HL-60 (cell line): ENCODE measurements at regions not wholly inside any gene's neighbourhood (a gene's known extent, or its start where the extent isn't known, plus 50 kb on each side); places are given as distances from the start of the nearest gene placed in this dataset.

Source experiments
- DNase-seq, 2 experiments: peaks; one replicate each; pipeline ENCODE4 v3.0.0-alpha.2; 2010 to 2020; ENCODE audit warnings: low read depth in 1 of 2, low spot score in 1 of 2
- H3K27ac ChIP-seq: fragments of 250-450 bp; sonication (Bioruptor Pico); replicated peaks from 2 replicates; pipeline ENCODE4 v1.5.1; 2020; ENCODE audit warnings: mild to moderate bottlenecking, moderate library complexity
- H3K27me3 ChIP-seq: fragments of 250-450 bp; sonication (Bioruptor Pico); 2 replicates; pipeline ENCODE4 v1.5.1; 2021; ENCODE audit warnings: mild to moderate bottlenecking, moderate library complexity; ENCODE audit not compliant: insufficient read depth, poor library complexity, severe bottlenecking
- H3K4me3 ChIP-seq: replicated peaks from 2 replicates; pipeline ENCODE4 v1.5.1; 2011; ENCODE audit warnings: mild to moderate bottlenecking, control low read depth, low read length; ENCODE audit not compliant: insufficient read depth
- GABPA ChIP-seq: IDR thresholded peaks from 2 replicates; pipeline ENCODE4 v1.6.1; 2012; ENCODE audit warnings: low read depth
- POLR2AphosphoS5 ChIP-seq: IDR thresholded peaks from 2 replicates; pipeline ENCODE4 v1.6.1; 2012; ENCODE audit warnings: low read depth
- REST ChIP-seq: IDR thresholded peaks from 2 replicates; pipeline ENCODE4 v1.6.1; 2012; ENCODE audit warnings: low read depth; ENCODE audit not compliant: insufficient replicate concordance
- SPI1 ChIP-seq: IDR thresholded peaks from 2 replicates; pipeline ENCODE4 v1.6.1; 2012; ENCODE audit warnings: low read depth, mild to moderate bottlenecking, borderline replicate concordance
- TF ChIP-seq, protein P1 (sequence below): IDR thresholded peaks from one replicate; pipeline ENCODE4 v1.5.1; 2011; ENCODE audit warnings: low read length, control low read depth, inconsistent platforms; ENCODE audit not compliant: insufficient read depth

- Histone ChIP-seq H3K4me3 (no peak overlapping the region), H3K27ac (no peak overlapping the region), H3K27me3 (no peaks in the 10 kb centered on the region)
- TF ChIP-seq POLR2AphosphoS5 (no peak), SPI1 (no peak), GABPA (no peak), REST (no peak)
- TF ChIP-seq, protein P1, sequence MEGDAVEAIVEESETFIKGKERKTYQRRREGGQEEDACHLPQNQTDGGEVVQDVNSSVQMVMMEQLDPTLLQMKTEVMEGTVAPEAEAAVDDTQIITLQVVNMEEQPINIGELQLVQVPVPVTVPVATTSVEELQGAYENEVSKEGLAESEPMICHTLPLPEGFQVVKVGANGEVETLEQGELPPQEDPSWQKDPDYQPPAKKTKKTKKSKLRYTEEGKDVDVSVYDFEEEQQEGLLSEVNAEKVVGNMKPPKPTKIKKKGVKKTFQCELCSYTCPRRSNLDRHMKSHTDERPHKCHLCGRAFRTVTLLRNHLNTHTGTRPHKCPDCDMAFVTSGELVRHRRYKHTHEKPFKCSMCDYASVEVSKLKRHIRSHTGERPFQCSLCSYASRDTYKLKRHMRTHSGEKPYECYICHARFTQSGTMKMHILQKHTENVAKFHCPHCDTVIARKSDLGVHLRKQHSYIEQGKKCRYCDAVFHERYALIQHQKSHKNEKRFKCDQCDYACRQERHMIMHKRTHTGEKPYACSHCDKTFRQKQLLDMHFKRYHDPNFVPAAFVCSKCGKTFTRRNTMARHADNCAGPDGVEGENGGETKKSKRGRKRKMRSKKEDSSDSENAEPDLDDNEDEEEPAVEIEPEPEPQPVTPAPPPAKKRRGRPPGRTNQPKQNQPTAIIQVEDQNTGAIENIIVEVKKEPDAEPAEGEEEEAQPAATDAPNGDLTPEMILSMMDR = no peak
- no peak for DNase-seq
Measured at GRCh38 chr1:188706742-188707141, 1770.9 kb downstream of the BRINP3 start.

DNA sequence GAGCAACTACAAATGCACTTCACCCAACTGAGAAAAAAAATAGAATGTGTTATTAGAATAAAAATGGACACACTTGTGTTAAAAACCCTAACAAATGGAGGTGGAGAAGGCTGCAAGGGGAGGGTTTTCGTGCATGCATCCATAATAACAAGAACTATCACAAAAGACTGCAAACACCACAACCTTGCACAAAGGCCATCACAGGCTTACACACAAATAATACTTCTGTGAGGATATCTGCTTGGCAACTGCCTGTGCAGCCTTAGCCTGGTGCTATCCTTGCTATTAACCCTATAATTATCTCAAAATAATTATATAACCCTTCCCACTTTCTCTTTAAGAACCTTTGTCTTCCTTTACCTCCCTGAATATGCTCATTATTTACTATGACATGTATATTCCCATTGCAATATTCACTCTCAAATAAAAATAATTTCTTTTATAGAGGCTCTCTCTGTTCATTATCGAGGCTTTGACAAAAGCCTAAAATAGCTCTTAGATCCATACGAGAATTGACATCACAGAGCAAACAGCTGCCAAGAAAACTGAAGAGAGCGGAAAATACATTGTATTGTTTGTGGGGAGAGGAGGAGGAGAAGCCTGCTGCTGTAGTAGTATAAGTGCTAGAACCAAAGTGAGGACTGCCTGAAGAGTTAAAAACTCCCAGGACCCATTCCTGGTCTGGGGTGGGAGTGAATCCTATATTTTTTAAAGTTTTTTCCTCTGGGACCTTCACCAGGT, 1768.7 kb downstream of the BRINP3 start:
- Histone ChIP-seq H3K27me3 (no peaks in the 10 kb centered on the region), H3K27ac (no peak overlapping the region), H3K4me3 (no peak overlapping the region)
- TF ChIP-seq, protein P1 = no peak
- TF ChIP-seq POLR2AphosphoS5 (no peak), GABPA (no peak), SPI1 (no peak), REST (no peak)
- DNase-seq = no peak

DNA sequence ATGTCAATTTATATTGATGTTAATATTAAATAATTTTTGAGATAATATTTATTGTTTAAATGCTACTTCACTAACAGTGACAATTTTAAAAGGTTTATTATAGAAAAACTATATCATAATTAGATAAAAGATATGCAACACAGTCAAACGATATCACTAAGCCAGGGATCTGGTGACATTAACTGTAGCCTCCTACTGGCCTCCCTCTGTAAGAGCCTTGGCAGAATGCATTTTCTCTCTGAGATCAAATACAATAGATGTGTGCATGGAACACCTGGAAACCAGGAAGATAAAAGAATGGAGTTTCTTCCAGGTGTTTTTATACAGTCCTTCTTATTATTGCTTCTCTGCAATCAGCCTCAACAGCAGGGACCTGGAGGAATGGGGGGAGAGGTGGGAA, 1762.1 kb downstream of the BRINP3 start:
- no peak for TF ChIP-seq POLR2AphosphoS5
- no peak for TF ChIP-seq SPI1
- no peak for TF ChIP-seq REST
- no peak for TF ChIP-seq GABPA
- Histone ChIP-seq H3K27ac (no peak overlapping the region), H3K27me3 (no peaks in the 10 kb centered on the region), H3K4me3 (no peak overlapping the region)
- DNase-seq = no peak
